NCI-H2107 treated with DMSO at 0.1 percent for 48 hours (cell line): ENCODE measurements at regions not wholly inside any gene's neighbourhood (a gene's known extent, or its start where the extent isn't known, plus 50 kb on each side); places are given as distances from the start of the nearest gene placed in this dataset.

ENCODE experiments used
- DNase-seq: peaks from one replicate; lab custom pipeline; 2025; ENCODE audit not compliant: unreplicated experiment; lab: John Stamatoyannopoulos, UW

DNA sequence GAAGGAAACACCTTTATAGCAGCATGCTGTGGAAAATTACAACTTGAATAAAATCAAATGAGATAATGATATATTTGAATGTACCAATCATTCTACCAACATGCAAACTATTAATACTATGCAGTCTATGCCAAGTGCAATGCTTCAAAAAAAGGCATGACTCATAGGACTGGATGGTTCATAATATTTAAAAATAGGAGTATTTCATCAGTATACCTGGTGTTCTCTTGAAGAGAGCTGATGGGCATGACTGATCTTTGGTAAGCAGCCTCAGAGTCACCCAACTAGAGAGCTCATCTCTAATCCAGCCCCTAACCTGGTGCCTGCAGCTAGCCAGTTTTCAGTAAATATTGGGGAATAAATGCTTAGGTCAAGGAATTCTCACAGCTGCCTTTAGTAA lies 434.7 kb upstream of the ARRDC4 start:
- DNase-seq = no peak

DNA sequence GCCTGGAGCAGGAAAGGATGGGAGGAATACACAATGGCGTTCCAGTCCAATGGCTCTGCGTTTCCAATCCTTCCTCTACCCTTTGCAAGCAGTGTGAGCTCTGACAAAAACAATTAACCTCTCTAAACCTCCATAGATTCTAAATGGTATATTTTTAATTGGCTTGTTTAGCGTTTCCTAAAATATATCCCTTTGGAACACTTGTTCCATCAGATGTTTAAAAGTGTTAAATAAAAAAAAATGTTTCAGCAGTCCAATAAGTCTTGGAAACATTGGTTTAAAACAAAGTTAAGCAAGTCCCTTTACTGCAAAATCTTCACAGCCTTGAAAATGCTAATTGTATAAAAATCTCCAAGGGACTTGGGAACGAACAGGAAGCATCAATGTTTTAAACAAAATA lies 432.3 kb upstream of the ARRDC4 start:
- DNase-seq = no peak

DNA sequence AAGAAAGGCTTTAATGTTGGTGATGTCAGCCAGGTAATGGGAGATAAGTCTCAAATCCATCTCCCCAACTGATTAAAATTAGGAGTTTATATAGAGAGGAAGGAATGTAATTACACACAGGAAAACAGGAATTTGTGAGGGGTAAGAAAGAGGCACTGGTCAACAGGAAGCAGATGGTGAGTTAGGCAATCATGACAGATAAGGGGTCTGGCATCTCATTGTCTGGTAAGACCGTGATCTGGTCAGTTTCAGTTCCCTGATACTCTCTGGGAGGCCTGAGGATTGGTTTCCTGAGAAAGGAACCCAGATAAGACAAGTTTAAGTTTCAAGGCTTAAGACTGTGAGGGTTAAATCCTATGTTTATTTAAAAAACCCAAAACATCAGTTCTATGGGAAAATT lies 414.7 kb upstream of the ARRDC4 start:
- DNase-seq = no peak

DNA sequence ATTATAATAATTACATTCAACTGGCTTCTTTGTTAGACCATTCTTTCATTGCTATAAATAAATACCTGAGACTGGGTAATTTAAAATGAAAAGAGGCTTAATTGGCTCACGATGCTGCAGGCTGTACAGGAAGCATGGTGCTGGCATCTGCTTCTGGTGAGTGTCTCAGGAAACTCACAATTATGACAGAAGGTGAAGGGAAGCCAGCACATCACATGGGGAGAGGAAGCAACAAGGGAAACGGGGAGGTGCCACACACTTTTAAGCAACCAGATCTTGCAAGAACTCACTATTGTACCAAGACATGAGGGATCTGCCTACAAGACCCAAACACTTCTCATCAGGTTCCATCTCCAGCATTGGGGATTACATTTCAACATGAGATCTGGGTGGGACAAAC lies 413.1 kb upstream of the ARRDC4 start:
- no peak for DNase-seq

DNA sequence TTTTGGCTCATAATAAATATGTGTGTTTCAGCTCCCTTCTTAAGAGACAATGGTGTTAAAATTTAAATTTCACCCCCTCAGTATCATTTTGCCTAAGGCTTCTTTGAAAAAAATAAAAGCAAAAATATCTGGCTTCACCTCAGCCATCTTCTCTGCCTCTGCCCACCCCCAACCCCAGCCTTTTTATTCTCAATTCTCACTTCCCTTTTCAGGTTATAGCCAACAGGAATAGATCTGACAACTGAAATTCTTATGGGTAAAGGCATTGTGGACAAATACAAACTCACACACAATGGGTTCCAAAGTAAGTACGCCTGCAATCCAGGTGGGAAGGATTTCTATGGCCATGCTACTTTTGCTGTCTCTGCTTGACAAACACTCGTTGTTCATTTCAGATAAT lies 399.0 kb upstream of the ARRDC4 start:
- no peak for DNase-seq

DNA sequence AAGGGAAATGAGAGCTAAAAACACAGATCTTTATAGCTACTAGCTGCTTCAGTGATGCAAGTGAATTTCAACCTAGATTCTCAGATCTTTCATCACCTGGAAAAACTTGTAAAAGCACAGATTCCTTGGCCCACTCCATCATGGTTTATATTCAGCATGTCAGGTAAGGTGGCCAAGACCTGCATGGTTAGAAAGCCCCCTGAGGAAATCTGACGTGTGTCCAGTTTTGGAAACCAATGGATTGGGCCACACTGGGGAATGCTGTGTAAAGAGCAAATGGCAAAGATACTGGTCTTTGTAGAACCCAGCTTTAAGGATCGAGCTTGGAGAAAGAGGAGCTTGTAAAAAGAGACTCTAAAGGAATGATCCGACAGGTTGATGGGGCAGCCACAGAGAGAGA lies 397.0 kb upstream of the ARRDC4 start:
- no peak for DNase-seq

DNA sequence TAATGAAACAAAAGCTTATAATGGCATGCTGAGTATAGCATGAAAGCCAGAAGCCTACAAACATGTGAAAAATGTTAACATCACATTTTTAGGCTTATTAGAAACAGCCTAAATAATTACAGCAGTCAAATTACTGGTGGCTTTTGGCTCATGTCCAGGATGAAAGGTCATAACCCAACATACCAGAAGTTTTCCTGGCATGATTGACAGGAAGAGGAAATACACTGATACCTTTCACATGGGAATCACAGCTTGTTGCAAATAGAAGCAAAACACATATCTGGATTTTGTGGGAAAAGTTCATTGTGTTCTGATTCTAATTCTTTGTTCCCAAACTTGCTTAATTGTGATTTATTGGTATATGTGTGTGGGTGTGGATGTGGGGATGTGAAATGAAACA lies 393.5 kb upstream of the ARRDC4 start:
- no peak for DNase-seq

DNA sequence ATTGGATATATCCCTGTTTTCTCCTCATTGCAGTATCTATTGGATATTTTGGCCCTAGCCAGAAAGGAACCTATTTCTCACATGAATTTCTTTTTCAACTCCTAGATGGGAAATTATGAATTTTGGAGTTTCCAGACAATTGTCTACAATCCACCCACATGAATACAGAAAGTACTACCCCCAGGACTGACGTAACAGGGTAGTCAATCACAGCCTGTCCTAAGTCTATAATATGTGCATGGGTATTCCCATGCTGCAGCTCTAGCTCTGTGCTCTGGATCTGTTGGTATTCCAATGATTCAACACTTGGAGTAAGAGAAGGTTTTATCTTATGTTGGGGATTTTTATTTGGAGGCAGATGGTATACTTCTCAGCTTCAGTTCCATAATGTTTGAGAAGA lies 393.1 kb upstream of the ARRDC4 start:
- no peak for DNase-seq

DNA sequence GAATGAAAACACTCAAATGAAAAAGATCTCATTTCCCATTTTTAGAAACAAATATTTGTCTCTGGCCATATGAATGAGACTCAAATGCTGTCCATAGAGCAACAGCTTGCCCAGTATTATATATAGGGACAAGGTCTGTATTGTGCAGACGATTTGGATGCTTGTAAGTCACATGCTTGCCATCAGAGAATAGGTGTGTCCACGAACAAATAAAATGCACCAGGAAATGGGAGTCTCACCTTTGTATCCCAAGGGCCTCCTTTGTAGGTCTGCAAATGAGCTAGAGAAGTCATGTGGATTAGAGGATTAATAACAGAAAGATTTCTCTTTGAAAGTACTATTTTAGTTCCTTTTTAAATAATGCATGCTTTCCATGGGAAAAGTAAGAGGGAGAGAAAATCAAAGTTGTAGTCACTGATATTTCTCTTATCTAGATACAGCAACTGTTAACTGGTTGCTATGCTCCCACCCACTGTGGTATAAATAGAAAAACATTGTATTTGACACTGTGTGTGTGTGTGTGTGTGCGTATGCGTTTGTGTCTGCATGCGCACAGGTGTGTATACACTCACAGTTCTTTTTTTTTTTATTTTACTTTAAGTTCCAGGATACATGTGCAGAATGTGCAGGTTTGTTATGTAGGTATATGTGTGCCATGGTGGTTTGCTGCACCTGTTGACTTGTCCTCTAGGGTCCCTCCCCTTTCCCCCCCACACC lies 383.4 kb upstream of the ARRDC4 start:
- no peak for DNase-seq

DNA sequence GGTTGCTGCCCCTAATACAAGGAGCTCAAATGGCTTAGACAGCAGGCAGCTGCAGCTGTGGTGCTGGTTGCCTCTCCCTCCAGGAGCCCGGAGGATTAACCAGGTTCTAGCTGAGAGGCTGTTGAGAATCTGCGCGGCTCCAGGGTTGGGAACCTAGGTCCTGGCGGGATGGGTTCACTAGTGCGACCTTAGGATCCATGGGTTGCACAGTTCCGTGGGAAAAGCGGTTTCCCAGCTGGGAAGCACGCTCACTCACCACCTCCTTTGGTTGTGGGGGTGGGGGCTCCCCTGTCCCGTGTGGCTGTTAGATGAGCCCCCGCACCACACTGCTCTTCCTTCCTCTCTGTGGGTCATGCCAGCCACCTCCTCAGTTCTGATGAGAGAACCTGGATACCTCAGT lies 375.1 kb upstream of the ARRDC4 start:
- DNase-seq = no peak

DNA sequence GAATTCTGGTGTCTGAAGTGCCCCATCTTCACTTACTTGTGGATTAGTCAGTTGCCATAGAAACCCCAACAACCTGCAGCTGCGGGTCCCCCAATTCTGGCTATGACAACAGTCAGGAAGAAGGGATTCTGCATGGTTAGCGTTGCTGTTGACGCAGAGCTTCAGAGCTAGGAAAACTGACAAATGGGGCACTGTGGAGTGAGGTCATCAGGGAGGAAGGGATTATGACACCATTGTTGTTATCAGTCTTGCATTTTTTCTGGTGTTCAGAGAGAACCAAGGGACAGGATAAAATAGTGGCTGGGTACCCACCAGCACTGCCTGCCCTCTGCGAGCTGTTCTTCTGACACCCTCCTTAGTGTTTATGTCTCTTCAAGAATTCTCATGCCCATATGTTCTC lies 367.7 kb upstream of the ARRDC4 start:
- no peak for DNase-seq

DNA sequence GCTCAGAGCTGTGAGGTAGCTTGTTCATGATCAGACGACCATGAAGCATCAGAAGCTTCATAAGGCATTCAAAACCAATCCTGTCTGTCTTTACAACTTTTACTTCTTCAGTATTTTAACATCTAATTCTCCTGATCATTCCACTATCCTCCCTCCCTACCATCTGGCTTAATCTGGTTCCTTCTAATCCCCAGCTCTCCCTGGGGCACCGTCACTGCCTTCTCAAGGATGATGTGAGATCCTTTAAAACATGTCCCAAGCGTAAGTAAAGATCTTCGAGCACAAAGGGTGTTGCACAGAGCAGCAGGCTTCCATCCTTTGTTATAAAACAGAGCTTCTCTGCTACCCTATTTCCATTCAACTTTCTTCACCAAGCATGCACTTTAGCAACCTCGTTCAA lies 362.7 kb upstream of the ARRDC4 start:
- no peak for DNase-seq

DNA sequence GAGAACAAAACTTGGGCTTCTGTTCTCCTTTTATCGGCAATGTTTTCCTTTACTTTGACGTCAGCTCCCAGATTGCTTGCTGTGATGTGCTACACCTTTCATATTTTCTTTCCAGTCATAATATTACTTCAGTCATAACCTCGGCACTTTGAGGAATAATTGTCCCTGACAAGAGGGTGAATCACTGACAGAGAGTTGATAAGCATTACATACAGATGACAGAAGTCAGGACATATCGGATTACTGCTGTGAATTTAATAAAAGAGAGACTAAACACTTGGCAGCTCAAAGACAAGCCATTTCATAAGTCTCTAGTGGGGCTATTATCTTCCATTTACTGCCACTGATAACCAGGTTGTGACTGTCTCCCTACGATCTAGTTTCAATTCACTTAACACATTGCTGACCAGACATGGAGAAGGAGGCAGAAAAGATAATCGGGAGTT lies 362.1 kb upstream of the ARRDC4 start:
- peak; percentile 58 for DNase-seq

DNA sequence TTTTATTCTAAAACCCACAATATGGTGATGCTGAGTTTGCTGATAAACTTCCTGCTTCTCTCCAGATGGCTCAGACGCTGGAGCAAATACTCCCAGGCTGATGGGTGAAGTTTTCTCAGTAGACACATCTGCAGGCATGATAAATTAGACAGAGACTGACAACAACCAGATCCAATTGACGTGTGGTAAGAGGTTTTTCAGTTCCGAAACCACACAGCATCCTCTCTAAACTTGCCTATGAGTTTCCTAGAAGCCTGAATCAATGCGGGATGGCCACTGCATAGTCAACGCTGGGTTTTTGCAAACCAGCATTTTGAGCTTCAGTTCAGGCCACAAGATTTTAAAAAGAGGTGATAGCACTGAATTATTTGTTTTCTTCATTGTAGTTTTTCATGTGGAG lies 360.3 kb upstream of the ARRDC4 start:
- no peak for DNase-seq

DNA sequence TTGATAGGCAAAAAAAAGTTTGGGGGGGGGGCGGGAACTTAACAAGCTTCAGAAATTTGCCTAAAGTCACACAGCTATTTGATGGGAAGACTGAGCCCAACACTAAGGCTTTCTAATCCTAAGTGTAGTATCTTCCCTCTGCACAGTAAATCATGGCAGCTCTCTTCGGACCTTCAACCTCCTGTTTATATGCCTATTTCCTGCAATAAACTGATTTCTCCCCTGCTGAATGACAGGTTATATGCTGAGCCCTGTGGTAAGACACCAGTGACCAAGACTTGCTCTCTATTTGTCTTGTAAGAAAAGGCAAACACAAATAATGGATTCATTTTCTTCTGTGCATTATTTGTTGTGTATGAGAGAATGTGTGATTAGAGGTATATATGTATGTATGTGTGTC lies 355.8 kb upstream of the ARRDC4 start:
- DNase-seq = no peak

DNA sequence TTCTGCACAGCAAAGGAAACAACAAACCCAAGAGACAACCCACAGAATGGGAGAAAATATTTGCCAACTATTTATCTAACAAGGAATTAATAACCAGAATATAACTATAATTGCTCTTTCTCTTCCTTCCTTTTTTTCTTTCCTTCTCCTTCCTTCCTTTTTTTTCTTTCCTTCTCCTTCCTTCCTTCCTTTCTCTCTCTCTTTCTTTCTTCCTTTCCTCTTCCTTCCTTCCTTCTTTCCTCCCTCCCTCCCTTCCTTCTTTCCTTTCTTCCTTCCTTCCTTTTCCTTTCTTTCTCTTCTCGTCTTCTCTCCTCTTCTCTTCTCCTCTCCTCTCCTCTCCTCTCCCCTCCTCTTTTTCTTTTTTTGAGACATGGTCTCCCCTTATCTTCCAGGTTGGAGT lies 345.4 kb upstream of the ARRDC4 start:
- no peak for DNase-seq

DNA sequence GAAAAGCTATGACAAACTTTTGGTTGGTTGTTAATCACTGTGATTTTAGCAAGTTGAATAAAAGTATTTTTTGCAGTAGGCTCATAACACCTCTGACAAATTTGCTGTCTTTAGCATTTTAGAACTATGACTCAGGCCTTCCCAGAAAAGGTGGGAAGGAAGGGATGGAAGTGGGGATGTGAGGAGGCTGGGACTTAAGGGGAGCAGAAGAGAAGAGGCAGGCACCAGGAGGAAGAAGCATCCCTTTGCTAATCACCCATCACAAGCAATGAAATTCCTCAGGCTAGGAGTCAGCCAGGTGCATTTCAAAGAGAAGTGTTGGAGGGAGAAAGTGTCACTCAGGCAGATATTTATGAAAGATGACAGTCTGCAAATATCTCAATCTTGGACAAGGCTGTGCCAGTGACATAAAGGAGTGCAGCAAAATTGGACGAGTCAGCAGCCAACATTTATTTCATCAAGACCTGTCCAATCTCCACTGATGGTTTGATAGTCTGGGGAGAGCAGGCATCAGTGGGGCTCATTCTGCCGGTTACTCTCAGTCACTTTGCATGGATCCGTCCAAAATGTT lies 337.3 kb upstream of the ARRDC4 start:
- DNase-seq = no peak

DNA sequence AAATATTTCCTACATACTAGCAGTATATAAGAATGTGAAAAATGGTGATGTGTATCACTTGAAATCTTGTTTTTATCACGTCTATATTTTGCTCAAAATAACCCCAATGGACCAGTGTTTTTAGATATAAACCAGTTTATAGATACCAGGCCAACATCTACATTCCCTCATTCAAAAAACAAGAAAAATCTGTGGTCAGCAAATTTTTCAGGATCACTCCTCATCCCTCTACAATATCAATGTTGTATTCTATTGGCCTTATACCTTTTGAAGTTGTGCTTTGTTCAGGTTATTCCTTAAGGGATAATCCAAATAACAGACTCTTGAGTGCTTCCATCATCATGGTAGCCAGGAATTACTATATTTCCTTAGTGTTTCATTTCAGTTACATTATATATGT lies 332.9 kb upstream of the ARRDC4 start:
- DNase-seq = no peak

DNA sequence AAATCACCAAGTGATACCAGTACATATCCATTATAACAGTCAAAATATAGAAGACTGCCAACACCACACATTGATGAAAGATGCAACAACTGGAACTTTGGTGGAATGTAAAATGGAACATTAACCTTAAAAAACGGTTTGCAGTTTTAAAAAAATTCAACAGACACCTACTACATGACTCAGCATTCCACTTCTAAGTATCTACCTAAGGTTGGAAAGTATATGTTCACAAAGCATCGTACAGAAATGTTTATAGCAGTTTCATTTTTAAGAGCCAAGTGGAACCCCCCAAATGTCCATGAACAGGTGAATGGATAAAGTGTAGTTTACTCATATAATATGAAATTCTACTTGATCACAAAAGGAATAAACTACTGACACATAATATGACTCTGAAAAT lies 314.7 kb upstream of the ARRDC4 start:
- no peak for DNase-seq

DNA sequence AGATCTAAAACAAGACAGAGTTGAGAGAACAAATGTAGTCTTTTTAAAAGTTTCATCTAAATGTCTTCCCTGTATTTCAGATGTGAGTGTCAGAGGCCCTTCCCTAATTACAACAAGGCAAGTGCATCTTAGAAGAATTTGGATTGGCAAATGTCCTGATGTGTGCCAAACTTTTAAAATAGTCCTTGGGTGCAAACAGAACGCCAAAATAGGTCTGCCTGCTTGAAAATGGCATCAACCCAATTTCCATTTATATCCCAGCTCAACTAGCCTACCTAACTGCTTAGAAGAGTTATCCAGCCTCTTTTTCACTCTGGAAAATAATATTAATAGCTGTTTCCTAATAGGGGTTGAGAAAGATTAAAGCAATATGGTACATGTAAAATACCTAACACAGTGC lies 311.8 kb upstream of the ARRDC4 start:
- no peak for DNase-seq

DNA sequence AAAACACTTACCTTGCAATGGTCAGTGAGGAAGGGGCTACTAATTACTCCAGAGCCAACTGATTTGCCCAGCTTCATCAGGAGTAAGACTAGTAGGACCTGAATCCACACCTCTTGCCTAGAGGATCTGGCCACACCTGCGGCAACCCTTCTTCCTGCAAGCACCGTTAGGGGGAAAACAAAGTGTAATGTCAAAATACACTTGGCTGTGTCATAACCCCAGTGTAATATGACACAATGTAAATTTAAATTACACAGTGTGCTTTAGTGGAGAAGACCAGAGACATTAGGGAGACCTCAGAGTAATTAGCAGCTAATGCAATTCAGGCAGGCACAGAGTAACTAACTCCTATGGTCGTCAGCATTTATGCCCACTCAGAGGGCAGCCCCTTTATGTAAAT lies 308.5 kb upstream of the ARRDC4 start:
- DNase-seq = peak; percentile 69

DNA sequence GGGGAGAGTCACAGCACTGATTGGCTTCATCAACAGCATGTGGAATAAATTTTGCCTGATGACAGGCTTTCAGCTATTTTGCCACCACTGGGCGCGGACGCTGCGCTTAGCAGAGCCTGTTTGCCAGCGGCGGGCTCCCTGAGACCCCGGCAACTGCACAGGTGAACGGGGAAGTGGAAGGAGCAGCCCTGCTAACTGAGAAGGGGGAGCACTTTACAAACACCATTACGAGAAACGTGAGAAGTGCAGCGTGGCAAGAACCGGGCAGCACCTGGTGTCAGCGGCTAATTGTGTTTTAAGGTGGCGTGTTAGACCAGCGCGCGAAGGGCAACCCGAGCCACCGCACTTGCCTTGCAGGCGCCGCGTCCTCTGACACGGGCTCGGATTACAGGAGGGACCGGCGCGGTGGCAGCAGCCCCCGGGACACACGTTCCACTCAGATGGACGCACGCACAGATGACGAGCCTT lies 307.8 kb upstream of the ARRDC4 start:
- peak; percentile 75 for DNase-seq

DNA sequence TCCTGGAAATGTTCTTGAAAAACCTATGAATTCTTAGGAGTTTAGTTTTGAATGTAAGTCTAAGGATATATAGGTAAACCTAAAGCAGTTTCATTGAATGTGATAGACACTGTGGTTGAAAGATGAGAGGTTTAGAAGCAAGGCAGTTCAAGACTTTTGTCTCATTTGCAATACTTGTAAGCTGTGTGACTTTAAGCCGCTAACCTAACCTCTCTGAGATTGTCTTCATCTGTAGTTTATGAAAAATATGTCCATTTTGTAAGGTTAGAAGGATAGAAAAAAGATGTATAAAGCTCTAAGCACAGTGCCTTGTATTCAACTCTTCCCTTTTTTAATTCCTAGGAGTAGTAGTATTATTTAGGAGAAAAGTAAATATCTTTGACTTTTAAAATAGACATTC lies 306.6 kb upstream of the ARRDC4 start:
- DNase-seq = no peak
